SK-N-SH (cell line): ENCODE measurements at regions not wholly inside any gene's neighbourhood (a gene's known extent, or its start where the extent isn't known, plus 50 kb on each side); places are given as distances from the start of the nearest gene placed in this dataset.

ENCODE experiments used
- EP300 ChIP-seq, 2 experiments: IDR thresholded peaks; 2 replicates each; pipeline versions ENCODE4 v1.4.0 to v1.6.1; 2012; ENCODE audit warnings: borderline replicate concordance in 1 of 2, low read depth in 1 of 2, low read length in 1 of 2
- POLR2AphosphoS5 ChIP-seq: IDR thresholded peaks from 2 replicates; pipeline ENCODE4 v1.6.1; 2012; ENCODE audit warnings: low read depth, low read length
- RCOR1 ChIP-seq: fragments of 150-350 bp; IDR thresholded peaks from 2 replicates; pipeline ENCODE4 v1.6.1; 2017; ENCODE audit warnings: antibody characterized with exemption, low read length
- TF ChIP-seq, protein P1 (sequence below): fragments of 200-600 bp; sonication (generic); IDR thresholded peaks from 2 replicates; pipeline ENCODE4 v1.6.1; 2017; ENCODE audit warnings: antibody characterized with exemption, mild to moderate bottlenecking, moderate library complexity

DNA sequence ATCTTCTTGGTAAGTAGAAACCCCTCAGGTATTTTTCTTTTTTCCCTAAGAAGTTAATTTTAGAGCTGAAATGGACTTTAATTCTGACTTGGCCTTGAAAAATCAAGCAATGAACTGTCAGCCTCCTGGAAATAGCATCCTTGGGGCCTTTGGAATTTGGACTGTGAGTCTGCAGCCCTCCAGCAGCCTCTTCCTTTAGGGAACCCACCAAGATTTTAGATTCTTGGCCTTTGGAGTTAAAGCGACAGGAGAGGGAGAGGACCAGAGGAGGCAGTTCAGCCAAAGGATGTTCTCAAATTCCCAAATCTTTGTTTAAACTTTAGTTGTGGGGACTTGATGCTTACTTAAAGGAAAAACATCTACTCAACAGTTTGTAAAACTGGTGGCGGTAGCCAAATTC is 288.6 kb downstream of the AACS start:
- TF ChIP-seq RCOR1, result no peak
- TF ChIP-seq, protein P1, sequence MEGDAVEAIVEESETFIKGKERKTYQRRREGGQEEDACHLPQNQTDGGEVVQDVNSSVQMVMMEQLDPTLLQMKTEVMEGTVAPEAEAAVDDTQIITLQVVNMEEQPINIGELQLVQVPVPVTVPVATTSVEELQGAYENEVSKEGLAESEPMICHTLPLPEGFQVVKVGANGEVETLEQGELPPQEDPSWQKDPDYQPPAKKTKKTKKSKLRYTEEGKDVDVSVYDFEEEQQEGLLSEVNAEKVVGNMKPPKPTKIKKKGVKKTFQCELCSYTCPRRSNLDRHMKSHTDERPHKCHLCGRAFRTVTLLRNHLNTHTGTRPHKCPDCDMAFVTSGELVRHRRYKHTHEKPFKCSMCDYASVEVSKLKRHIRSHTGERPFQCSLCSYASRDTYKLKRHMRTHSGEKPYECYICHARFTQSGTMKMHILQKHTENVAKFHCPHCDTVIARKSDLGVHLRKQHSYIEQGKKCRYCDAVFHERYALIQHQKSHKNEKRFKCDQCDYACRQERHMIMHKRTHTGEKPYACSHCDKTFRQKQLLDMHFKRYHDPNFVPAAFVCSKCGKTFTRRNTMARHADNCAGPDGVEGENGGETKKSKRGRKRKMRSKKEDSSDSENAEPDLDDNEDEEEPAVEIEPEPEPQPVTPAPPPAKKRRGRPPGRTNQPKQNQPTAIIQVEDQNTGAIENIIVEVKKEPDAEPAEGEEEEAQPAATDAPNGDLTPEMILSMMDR, result no peak
- TF ChIP-seq EP300 (IDR thresholded peaks at IDR 0.05; ENCODE audit: borderline replicate concordance in 1 of 2, low read depth in 1 of 2, low read length in 1 of 2), result no peak
- TF ChIP-seq POLR2AphosphoS5, result no peak
